IMR-90 (cell line): ENCODE measurements at regions not wholly inside any gene's neighbourhood (a gene's known extent, or its start where the extent isn't known, plus 50 kb on each side); places are given as distances from the start of the nearest gene placed in this dataset.

ENCODE experiments used
- ATAC-seq: fragments of 200-7000 bp; cut with Tn5 transposase; 2 replicates; pipeline ENCODE4 v1.9.1; 2020; ENCODE audit warnings: low read depth, mild to moderate bottlenecking, moderate library complexity
- BruUV-seq: library from RNA; stranded (reverse); fragments of 400-500 nt; replicated peaks from 2 replicates; lab custom pipeline; 2021; lab: Mats Ljungman, UMichigan
- CTCF ChIA-PET: fragments of 300-600 bp; formaldehyde crosslinking; extraction: SDS; loops from one replicate; lab custom pipeline; 2021; ENCODE audit warnings: antibody characterized with exemption; lab: Yijun Ruan, JAX
- POLR2A ChIA-PET: fragments of 300-600 bp; sonication (Branson Sonifier 250); formaldehyde crosslinking; loops from one replicate; lab custom pipeline; 2022; ENCODE audit warnings: antibody characterized with exemption; ENCODE audit not compliant: unreplicated experiment; lab: Charles Lee
- DNase-seq: peaks from one replicate; pipeline ENCODE4 v3.0.0; 2013
- H2AFZ ChIP-seq: replicated peaks from 2 replicates; pipeline ENCODE3; 2013; ENCODE audit warnings: low read length, mild to moderate bottlenecking; ENCODE audit not compliant: poor library complexity
- H2AK5ac ChIP-seq: 2 replicates; pipeline ENCODE4 v1.6.1; 2013; ENCODE audit warnings: low read depth, low read length, inconsistent platforms
- H2AK9ac ChIP-seq: replicated peaks from 2 replicates; pipeline ENCODE3; 2013; ENCODE audit warnings: mild to moderate bottlenecking, low read depth, low read length, moderate library complexity; ENCODE audit not compliant: poor library complexity
- H2BK120ac ChIP-seq: 2 replicates; pipeline ENCODE4 v1.6.1; 2013; ENCODE audit warnings: low read depth, low read length, inconsistent platforms
- H2BK15ac ChIP-seq: 3 replicates; pipeline ENCODE4 v1.6.1; 2013; ENCODE audit warnings: low read depth, low read length, inconsistent platforms
- H2BK20ac ChIP-seq: 2 replicates; pipeline ENCODE4 v1.6.1; 2013; ENCODE audit warnings: low read depth, mild to moderate bottlenecking, inconsistent platforms, low read length, moderate library complexity
- H2BK5ac ChIP-seq: 2 replicates; pipeline ENCODE4 v1.6.1; 2013; ENCODE audit warnings: mild to moderate bottlenecking, low read depth, low read length, inconsistent platforms; ENCODE audit not compliant: poor library complexity, severe bottlenecking
- H3K14ac ChIP-seq: replicated peaks from 2 replicates; pipeline ENCODE4 v1.6.1; 2013; ENCODE audit warnings: low read depth, low read length, inconsistent platforms
- H3K18ac ChIP-seq: 2 replicates; pipeline ENCODE4 v1.6.1; 2013; ENCODE audit warnings: low read depth, low read length, control low read depth
- H3K23ac ChIP-seq: 2 replicates; pipeline ENCODE4 v1.6.1; 2013; ENCODE audit warnings: low read depth, low read length, inconsistent platforms
- H3K27ac ChIP-seq: 2 replicates; pipeline ENCODE4 v1.5.1; 2013; ENCODE audit warnings: mild to moderate bottlenecking, control low read depth, low read length; ENCODE audit not compliant: insufficient read depth
- H3K27me3 ChIP-seq: 2 replicates; pipeline ENCODE4 v1.6.1; 2013; ENCODE audit warnings: low read length; ENCODE audit not compliant: control insufficient read depth, insufficient read depth
- H3K36me3 ChIP-seq: 2 replicates; pipeline ENCODE4 v1.6.1; 2013; ENCODE audit warnings: low read length, mixed read lengths; ENCODE audit not compliant: control insufficient read depth, insufficient read depth
- H3K4ac ChIP-seq: 2 replicates; pipeline ENCODE4 v1.6.1; 2013; ENCODE audit warnings: low read depth, low read length, inconsistent platforms
- H3K4me1 ChIP-seq: 2 replicates; pipeline ENCODE4 v1.6.1; 2013; ENCODE audit warnings: low read length, mixed read lengths; ENCODE audit not compliant: control insufficient read depth, insufficient read depth
- H3K4me2 ChIP-seq: 2 replicates; pipeline ENCODE4 v1.6.1; 2013; ENCODE audit warnings: low read depth, mild to moderate bottlenecking, control low read depth, low read length, moderate library complexity
- H3K4me3 ChIP-seq: 2 replicates; pipeline ENCODE4 v1.5.1; 2013; ENCODE audit warnings: low read depth, mild to moderate bottlenecking, control low read depth, low read length, moderate library complexity; ENCODE audit not compliant: insufficient read depth
- H3K56ac ChIP-seq: 2 replicates; pipeline ENCODE4 v1.6.1; 2013; ENCODE audit warnings: low read length, inconsistent platforms; ENCODE audit not compliant: insufficient read depth; ENCODE audit errors: extremely low read depth
- H3K79me1 ChIP-seq, 2 experiments: 2 replicates each; pipeline ENCODE4 v1.6.1; 2013; ENCODE audit warnings: low read length in 2 of 2, inconsistent platforms in 1 of 2, low read depth in 1 of 2
- H3K9ac ChIP-seq: 2 replicates; pipeline ENCODE4 v1.6.1; 2013; ENCODE audit warnings: low read depth, low read length, control low read depth
- H3K9me1 ChIP-seq: 2 replicates; pipeline ENCODE4 v1.6.1; 2013; ENCODE audit warnings: low read length, inconsistent platforms; ENCODE audit not compliant: insufficient read depth
- H3K9me3 ChIP-seq: 2 replicates; pipeline ENCODE4 v1.6.1; 2013; ENCODE audit warnings: low read length; ENCODE audit not compliant: control insufficient read depth, insufficient read depth
- H4K20me1 ChIP-seq: 2 replicates; pipeline ENCODE4 v1.6.1; 2013; ENCODE audit warnings: low read length, inconsistent platforms; ENCODE audit not compliant: insufficient read depth
- H4K5ac ChIP-seq: 2 replicates; pipeline ENCODE4 v1.6.1; 2013; ENCODE audit warnings: mild to moderate bottlenecking, low read depth, low read length, control low read depth
- H4K8ac ChIP-seq, 2 experiments: 2 replicates each; pipeline ENCODE4 v1.6.1; 2013; ENCODE audit warnings: low read depth in 2 of 2, low read length in 2 of 2, control low read depth in 1 of 2, inconsistent platforms in 1 of 2
- H4K91ac ChIP-seq: 2 replicates; pipeline ENCODE4 v1.6.1; 2013; ENCODE audit warnings: low read depth, low read length, inconsistent platforms; ENCODE audit not compliant: insufficient read depth
- BHLHE40 ChIP-seq: fragments of 150-350 bp; IDR thresholded peaks from 2 replicates; pipeline ENCODE4 v1.6.1; 2016; ENCODE audit warnings: mild to moderate bottlenecking, low read depth, low read length
- MAZ ChIP-seq: IDR thresholded peaks from 2 replicates; pipeline ENCODE4 v1.6.1; 2012; ENCODE audit warnings: low read depth, mild to moderate bottlenecking, low read length, improper control_type of control experiment, moderate library complexity, borderline replicate concordance
- POLR2A ChIP-seq: IDR thresholded peaks from 2 replicates; pipeline ENCODE4 v1.6.1; 2012; ENCODE audit warnings: mild to moderate bottlenecking, low read depth, low read length
- RAD21 ChIP-seq: IDR thresholded peaks from 2 replicates; pipeline ENCODE4 v1.6.1; 2012; ENCODE audit warnings: low read length, improper control_type of control experiment
- RCOR1 ChIP-seq: IDR thresholded peaks from 2 replicates; pipeline ENCODE4 v1.6.1; 2012; ENCODE audit warnings: mild to moderate bottlenecking, low read length, improper control_type of control experiment; ENCODE audit not compliant: insufficient replicate concordance
- WGBS, 2 experiments: methylation state at CpG; one replicate each; pipeline versions ENCODE4 v1.1.5 to v1.1.7; 2013; ENCODE audit warnings: missing lambda C conversion rate in 2 of 2; ENCODE audit not compliant: insufficient read length in 1 of 2; ENCODE audit errors: extremely low coverage in 2 of 2; 5-methylcytosine and 5-hydroxymethylcytosine counted together
- dilution Hi-C: fragments of 300-500 bp; cut with HindIII; formaldehyde crosslinking; loops from one replicate; pipeline ENCODE4 v1.14.3; 2018; ENCODE audit warnings: low sequenced_read_pairs; ENCODE audit not compliant: unreplicated experiment
- in situ Hi-C: fragments of 300-500 bp; cut with MboI; formaldehyde crosslinking; loops from 3 replicates; pipeline ENCODE4 v1.14.3; 2019; ENCODE audit warnings: low sequenced_read_pairs, inconsistent platforms, mixed read lengths
- intact Hi-C: fragments of 100-400 bp; cut with micrococcal nuclease; formaldehyde crosslinking; loops from 2 replicates; pipeline ENCODE4 v1.10.0; 2022

GRCh38 chr6:101088594-101088993 lies 207.5 kb upstream of the ASCC3 start:
- ChIA-PET POLR2A (no interaction called here), CTCF (no interaction called here)
- TF ChIP-seq POLR2A (no peak), RAD21 (no peak), MAZ (no peak), RCOR1 (no peak), BHLHE40 (no peak)
- Histone ChIP-seq H3K14ac (no peak overlapping the region), H4K20me1 (no peaks in the 10 kb centered on the region), H3K9me1 (no peaks in the 10 kb centered on the region), H3K27ac (no peak overlapping the region), H2AK5ac (no peak overlapping the region), H2BK20ac (no peak overlapping the region), H3K79me1 (no peaks in the 10 kb centered on the region), H3K9me3 (peaks cover 11% of the 10 kb centered on the region), H3K18ac (no peak overlapping the region), H4K91ac (no peak overlapping the region), H4K8ac (no peak overlapping the region), H2BK15ac (no peak overlapping the region), H2BK5ac (no peak overlapping the region), H3K4ac (no peak overlapping the region), H3K4me3 (no peak overlapping the region), H3K23ac (no peak overlapping the region), H4K5ac (no peak overlapping the region), H3K4me2 (no peak overlapping the region), H2AFZ (no peak overlapping the region), H3K4me1 (peaks cover 4% of the 10 kb centered on the region; the same call in 1 of the 2 replicates), H3K56ac (no peak overlapping the region), H2BK120ac (no peak overlapping the region), H3K36me3 (no peaks in the 10 kb centered on the region), H3K9ac (no peak overlapping the region), H2AK9ac (no peak overlapping the region), H3K27me3 (no peaks in the 10 kb centered on the region)
- in situ Hi-C loops = no loop called here
- no peak for DNase-seq
- intact Hi-C loops = no loop called here
- dilution Hi-C loops = no loop called here
- WGBS, 2 experiments = no CpG with 5 or more reads among the region's 2 CpGs
- no TSS peak for BruUV-seq
- no peak for ATAC-seq
